Neural crest cell (in vitro differentiated cells): ENCODE measurements at regions not wholly inside any gene's neighbourhood (a gene's known extent, or its start where the extent isn't known, plus 50 kb on each side); places are given as distances from the start of the nearest gene placed in this dataset.

Experiments
- DNase-seq: peaks from one replicate; pipeline ENCODE4 v3.0.0; 2021; ENCODE audit warnings: low read depth, mixed read lengths, low spot score
- H3K27ac Mint-ChIP-seq: one replicate; pipeline ENCODE4 v1.8.0; 2021; ENCODE audit warnings: mild to moderate bottlenecking, mixed read lengths; ENCODE audit not compliant: unreplicated experiment
- H3K27me3 Mint-ChIP-seq: 2 replicates; pipeline ENCODE4 v1.8.0; 2021; ENCODE audit warnings: low read depth, mild to moderate bottlenecking, mixed read lengths
- H3K36me3 Mint-ChIP-seq: 2 replicates; pipeline ENCODE4 v1.8.0; 2021; ENCODE audit warnings: low read depth, mild to moderate bottlenecking, mixed read lengths
- H3K4me1 Mint-ChIP-seq: 2 replicates; pipeline ENCODE4 v1.8.0; 2021; ENCODE audit warnings: mixed read lengths
- H3K4me3 Mint-ChIP-seq: one replicate; pipeline ENCODE4 v1.8.0; 2021; ENCODE audit warnings: mild to moderate bottlenecking, mixed read lengths
- H3K9me3 Mint-ChIP-seq: 2 replicates; pipeline ENCODE4 v1.8.0; 2021; ENCODE audit warnings: mixed read lengths
- CTCF ChIP-seq: fragments of 200-600 bp; sonication (generic); conservative IDR thresholded peaks from 2 replicates; pipeline ENCODE4 v1.5.0; 2021; ENCODE audit warnings: antibody characterized with exemption, mild to moderate bottlenecking

- H3K36me3 Mint-ChIP-seq, result peaks cover 32% of the 10 kb centered on the region
- no peak for DNase-seq
- H3K27me3 Mint-ChIP-seq, result no peaks in the 10 kb centered on the region
- H3K4me3 Mint-ChIP-seq, result no peak overlapping the region
- peaks cover 15% of the 10 kb centered on the region for H3K9me3 Mint-ChIP-seq
- H3K4me1 Mint-ChIP-seq, result no peaks in the 10 kb centered on the region
- no peak overlapping the region for H3K27ac Mint-ChIP-seq
- no peak for TF ChIP-seq CTCF
Measured at GRCh38 chr2:185456517-185456916, 282.1 kb upstream of the FSIP2 start.

- Mint-ChIP-seq H3K36me3 (peaks cover 18% of the 10 kb centered on the region), H3K27me3 (no peaks in the 10 kb centered on the region), H3K4me3 (no peak overlapping the region), H3K27ac (no peak overlapping the region), H3K4me1 (no peaks in the 10 kb centered on the region), H3K9me3 (peaks cover 2% of the 10 kb centered on the region)
- no peak for TF ChIP-seq CTCF
- no peak for DNase-seq
Measured at GRCh38 chr2:185463481-185463880, 275.1 kb upstream of the FSIP2 start.

- Mint-ChIP-seq H3K36me3 (peaks cover 22% of the 10 kb centered on the region), H3K4me3 (no peak overlapping the region)
Measured at GRCh38 chr2:185466915-185467314, 271.7 kb upstream of the FSIP2 start.

GRCh38 chr2:185471441-185471840 is 267.2 kb upstream of the FSIP2 start:
- Mint-ChIP-seq H3K4me1 (no peaks in the 10 kb centered on the region), H3K4me3 (no peak overlapping the region), H3K27me3 (no peaks in the 10 kb centered on the region), H3K27ac (no peak overlapping the region), H3K9me3 (no peaks in the 10 kb centered on the region), H3K36me3 (peaks cover 17% of the 10 kb centered on the region)
- no peak for DNase-seq
- TF ChIP-seq CTCF, result no peak

More at GRCh38 chr2:185466915-185467314, 271.7 kb upstream of the FSIP2 start:
- no peak for TF ChIP-seq CTCF
- Mint-ChIP-seq H3K4me1 (no peaks in the 10 kb centered on the region), H3K9me3 (peaks cover 2% of the 10 kb centered on the region), H3K27me3 (no peaks in the 10 kb centered on the region), H3K27ac (peak overlapping the region; percentile 32)
- no peak for DNase-seq

GRCh38 chr2:185472574-185472973 is 266.0 kb upstream of the FSIP2 start:
- no peak for TF ChIP-seq CTCF
- Mint-ChIP-seq H3K9me3 (no peaks in the 10 kb centered on the region), H3K4me1 (no peaks in the 10 kb centered on the region), H3K27me3 (no peaks in the 10 kb centered on the region), H3K4me3 (no peak overlapping the region), H3K27ac (no peak overlapping the region), H3K36me3 (peaks cover 8% of the 10 kb centered on the region)
- DNase-seq, result no peak

- Mint-ChIP-seq H3K27ac (no peak overlapping the region), H3K27me3 (no peaks in the 10 kb centered on the region), H3K4me1 (no peaks in the 10 kb centered on the region), H3K9me3 (no peaks in the 10 kb centered on the region), H3K36me3 (peaks cover 12% of the 10 kb centered on the region), H3K4me3 (no peak overlapping the region)
- no peak for TF ChIP-seq CTCF
- no peak for DNase-seq
Measured at GRCh38 chr2:185473838-185474237, 264.8 kb upstream of the FSIP2 start.
